Body of pancreas (tissue), 4 donors: ENCODE measurements at regions not wholly inside any gene's neighbourhood (a gene's known extent, or its start where the extent isn't known, plus 50 kb on each side); places are given as distances from the start of the nearest gene placed in this dataset.
"Not testable (repeated sequence)": the region's sequence is repeated elsewhere in the genome, so short reads cannot be mapped to it uniquely, and the experiment has no call there.

ENCODE experiments used
- ATAC-seq: fragments of 150-250 bp; one replicate; pipeline ENCODE4 v1.9.1; 2016
- DNase-seq, 4 donors: peaks; one replicate each; pipeline ENCODE4 v3.0.0-alpha.2; 2019
- H3K27ac ChIP-seq, 4 donors: fragments of 200-600 bp; sonication (generic); 1 replicate in 3 of 4; 2 replicates in 1 of 4; pipeline versions ENCODE4 v1.5.1 to v1.6.1; 2016 to 2019; ENCODE audit warnings: mild to moderate bottlenecking in 1 of 4, mixed read lengths in 1 of 4, moderate library complexity in 1 of 4
- H3K27me3 ChIP-seq, 2 donors: fragments of 200-600 bp; sonication (generic); one replicate each; pipeline ENCODE4 v1.6.0; 2016; ENCODE audit warnings: mild to moderate bottlenecking in 1 of 2
- H3K36me3 ChIP-seq, 2 donors: fragments of 200-600 bp; sonication (generic); replicated peaks in 1 of 2; 2 replicates each; pipeline ENCODE4 v1.5.1; 2016; ENCODE audit warnings: low read depth in 2 of 2; ENCODE audit not compliant: insufficient read depth in 1 of 2
- H3K4me1 ChIP-seq: fragments of 200-600 bp; sonication (generic); one replicate; pipeline ENCODE4 v1.6.0; 2016
- H3K4me3 ChIP-seq, 2 donors: fragments of 200-600 bp; sonication (generic); 1 replicate in 1 of 2; 2 replicates in 1 of 2; pipeline ENCODE4 v1.5.1; 2016 to 2019
- H3K9me3 ChIP-seq, 3 donors: fragments of 200-600 bp; sonication (generic); 1 replicate in 2 of 3; 2 replicates in 1 of 3; pipeline ENCODE4 v1.5.1; 2016
- POLR2A ChIP-seq, 3 donors: fragments of 450-650 bp; IDR thresholded peaks; one replicate each; pipeline ENCODE4 v1.6.1; 2016; ENCODE audit warnings: antibody characterized with exemption in 3 of 3, mild to moderate bottlenecking in 2 of 3
- WGBS, 2 donors: methylation state at CpG; one replicate each; pipeline ENCODE4 v1.1.5; 2017; 5-methylcytosine and 5-hydroxymethylcytosine counted together
- intact Hi-C: fragments of 100-400 bp; cut with DNase I; formaldehyde crosslinking; loops from one replicate; pipeline ENCODE4 v1.15.1; 2023
- TF ChIP-seq, protein P1 (sequence below), 7 experiments: fragments of 450-650 bp in 4 of 7; fragments of 200-600 bp in 3 of 7; sonication (generic) in 3 of 7; IDR thresholded peaks; one replicate each; pipeline ENCODE4 v1.5.1; 2016 to 2019; ENCODE audit warnings: antibody characterized with exemption in 7 of 7

- no peaks in the 10 kb centered on the region for H3K36me3 ChIP-seq
- intact Hi-C loops = no loop called here
- 24 to 28% methylated on average over 13 of the region's 13 CpGs for WGBS, 2 donors
- no peak for TF ChIP-seq POLR2A (IDR thresholded peaks at IDR 0.05)
- TF ChIP-seq, protein P1, sequence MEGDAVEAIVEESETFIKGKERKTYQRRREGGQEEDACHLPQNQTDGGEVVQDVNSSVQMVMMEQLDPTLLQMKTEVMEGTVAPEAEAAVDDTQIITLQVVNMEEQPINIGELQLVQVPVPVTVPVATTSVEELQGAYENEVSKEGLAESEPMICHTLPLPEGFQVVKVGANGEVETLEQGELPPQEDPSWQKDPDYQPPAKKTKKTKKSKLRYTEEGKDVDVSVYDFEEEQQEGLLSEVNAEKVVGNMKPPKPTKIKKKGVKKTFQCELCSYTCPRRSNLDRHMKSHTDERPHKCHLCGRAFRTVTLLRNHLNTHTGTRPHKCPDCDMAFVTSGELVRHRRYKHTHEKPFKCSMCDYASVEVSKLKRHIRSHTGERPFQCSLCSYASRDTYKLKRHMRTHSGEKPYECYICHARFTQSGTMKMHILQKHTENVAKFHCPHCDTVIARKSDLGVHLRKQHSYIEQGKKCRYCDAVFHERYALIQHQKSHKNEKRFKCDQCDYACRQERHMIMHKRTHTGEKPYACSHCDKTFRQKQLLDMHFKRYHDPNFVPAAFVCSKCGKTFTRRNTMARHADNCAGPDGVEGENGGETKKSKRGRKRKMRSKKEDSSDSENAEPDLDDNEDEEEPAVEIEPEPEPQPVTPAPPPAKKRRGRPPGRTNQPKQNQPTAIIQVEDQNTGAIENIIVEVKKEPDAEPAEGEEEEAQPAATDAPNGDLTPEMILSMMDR (IDR thresholded peaks at IDR 0.05) = no peak
- ATAC-seq = no peak
- no peaks in the 10 kb centered on the region for H3K9me3 ChIP-seq
- no peaks in the 10 kb centered on the region for H3K27me3 ChIP-seq
- no peak overlapping the region for H3K4me3 ChIP-seq
- no peak overlapping the region for H3K27ac ChIP-seq
- peak in 1 of 4 donors; percentile 7 for DNase-seq
- no peaks in the 10 kb centered on the region for H3K4me1 ChIP-seq
These were observed 185.5 kb upstream of the NLRP1 start for GRCh38 chr17:5769593-5770354.

DNA sequence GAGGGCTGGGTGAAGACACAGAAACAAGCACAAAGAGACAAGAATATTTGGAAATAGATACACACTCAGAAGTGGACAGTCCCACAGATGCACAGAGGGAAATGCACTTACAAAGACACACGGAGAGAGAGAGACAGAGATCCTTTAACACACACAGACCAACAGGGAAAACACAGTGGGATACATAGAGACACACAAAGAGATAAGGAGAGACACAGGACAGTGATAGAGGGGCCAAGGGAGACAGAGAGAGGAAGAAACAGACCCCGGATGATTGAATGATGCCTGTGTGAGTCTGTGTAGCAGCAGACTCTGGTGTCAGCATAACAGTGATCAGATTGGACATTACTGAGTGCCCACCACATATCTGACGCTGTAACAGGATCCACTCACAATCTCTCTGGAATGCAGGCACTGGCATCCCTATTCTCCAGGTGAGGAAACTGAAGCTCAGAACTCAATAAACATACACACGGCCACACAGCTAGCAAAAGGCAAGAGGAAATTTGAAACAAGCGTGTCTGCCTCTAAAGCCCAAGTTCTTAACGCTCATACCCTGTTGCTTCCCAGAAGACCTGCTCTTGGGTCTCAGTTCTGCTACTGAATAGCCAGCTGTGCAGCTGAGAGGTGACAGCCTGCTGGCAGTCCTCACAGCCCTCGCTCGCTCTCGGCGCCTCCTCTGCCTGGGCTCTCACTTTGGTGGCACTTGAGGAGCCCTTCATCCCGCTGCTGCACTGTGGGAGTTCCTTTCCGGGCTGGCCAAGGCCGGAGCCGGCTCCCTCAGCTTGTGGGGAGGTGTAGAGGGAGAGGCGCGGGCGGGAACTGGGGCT, 186.3 kb upstream of the NLRP1 start:
- DNase-seq = no peak
- Histone ChIP-seq H3K27me3 (no peaks in the 10 kb centered on the region), H3K27ac (no peak overlapping the region), H3K4me1 (no peaks in the 10 kb centered on the region), H3K36me3 (no peaks in the 10 kb centered on the region), H3K9me3 (no peaks in the 10 kb centered on the region), H3K4me3 (no peak overlapping the region)
- 15 to 36% methylated on average over 6 to 13 of the region's 17 CpGs for WGBS, 2 donors
- intact Hi-C loops = no loop called here
- no peak for ATAC-seq
- TF ChIP-seq, protein P1 (IDR thresholded peaks at IDR 0.05) = no peak
- no peak for TF ChIP-seq POLR2A (IDR thresholded peaks at IDR 0.05)

DNA sequence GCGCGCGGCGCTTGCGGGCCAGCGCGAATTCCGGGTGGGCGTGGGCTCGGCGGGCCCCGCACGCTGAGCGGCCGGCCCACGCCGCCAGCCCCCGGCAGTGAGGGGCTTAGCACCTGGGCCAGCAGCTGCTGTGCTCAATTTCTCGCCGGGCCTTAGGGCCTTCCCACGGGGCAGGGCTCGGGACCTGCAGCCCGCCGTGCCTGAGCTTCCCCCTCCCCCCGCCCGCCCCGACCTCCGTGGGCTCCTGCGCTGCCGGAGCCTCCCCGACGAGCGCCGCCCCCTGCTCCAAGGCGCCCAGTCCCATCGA, 186.9 kb upstream of the NLRP1 start:
- H3K36me3 ChIP-seq, H3K4me1 ChIP-seq, H3K27ac ChIP-seq, DNase-seq, ATAC-seq, H3K4me3 ChIP-seq, H3K27me3 ChIP-seq, intact Hi-C loops, H3K9me3 ChIP-seq: not testable (repeated sequence)
- WGBS, 2 donors = 48% methylated on average over 19 of the region's 36 CpGs; no CpG with 5 or more reads in 1 of the 2 donors

- H3K36me3 ChIP-seq, H3K27me3 ChIP-seq, ATAC-seq, H3K4me3 ChIP-seq, DNase-seq, intact Hi-C loops, H3K9me3 ChIP-seq, H3K27ac ChIP-seq, H3K4me1 ChIP-seq: not testable (repeated sequence)
- 71 to 85% methylated on average over 11 of the region's 11 CpGs for WGBS, 2 donors
These were observed 187.7 kb upstream of the NLRP1 start for GRCh38 chr17:5772017-5772416.

- Histone ChIP-seq H3K9me3 (no peaks in the 10 kb centered on the region), H3K27ac (no peak overlapping the region), H3K4me1 (no peaks in the 10 kb centered on the region), H3K36me3 (no peaks in the 10 kb centered on the region), H3K4me3 (no peak overlapping the region), H3K27me3 (no peaks in the 10 kb centered on the region)
- ATAC-seq (no peak), DNase-seq (no peak)
- no peak for TF ChIP-seq POLR2A (IDR thresholded peaks at IDR 0.05)
- TF ChIP-seq, protein P1 (IDR thresholded peaks at IDR 0.05) = no peak
- intact Hi-C loops = no loop called here
- 59 to 66% methylated on average over 13 of the region's 13 CpGs for WGBS, 2 donors
These were observed 188.4 kb upstream of the NLRP1 start for GRCh38 chr17:5772720-5773119.
